AG04449 (cell line): ENCODE measurements at regions not wholly inside any gene's neighbourhood (a gene's known extent, or its start where the extent isn't known, plus 50 kb on each side); places are given as distances from the start of the nearest gene placed in this dataset.

ENCODE experiments used
- CTCF ChIA-PET: fragments of 350-600 bp; formaldehyde crosslinking; extraction: SDS; loops from one replicate; lab custom pipeline; 2021; ENCODE audit warnings: antibody characterized with exemption; lab: Yijun Ruan, JAX
- POLR2A ChIA-PET: fragments of 400-600, 350-600 bp; formaldehyde crosslinking; extraction: SDS; loops from one replicate; lab custom pipeline; 2020; ENCODE audit warnings: antibody characterized with exemption, inconsistent platforms; lab: Yijun Ruan, JAX
- DNase-seq: peaks from one replicate; pipeline ENCODE4 v3.0.0-alpha.2; 2010; ENCODE audit warnings: low read depth, low spot score
- H3K4me3 ChIP-seq: 2 replicates; pipeline ENCODE4 v1.5.1; 2011; ENCODE audit warnings: low read depth, mild to moderate bottlenecking, control low read depth, low read length
- CTCF ChIP-seq: IDR thresholded peaks from one replicate; pipeline ENCODE4 v1.5.1; 2011; ENCODE audit warnings: mild to moderate bottlenecking, moderate library complexity, low read length, control low read depth, inconsistent platforms; ENCODE audit not compliant: insufficient read depth; ENCODE audit errors: missing control alignments

GRCh38 chr5:124194282-124194681 is 552.2 kb downstream of the ZNF608 start:
- DNase-seq: no peak
- ChIA-PET POLR2A (no interaction called here), CTCF (no interaction called here)
- TF ChIP-seq CTCF: no peak
- no peak overlapping the region for H3K4me3 ChIP-seq

DNA sequence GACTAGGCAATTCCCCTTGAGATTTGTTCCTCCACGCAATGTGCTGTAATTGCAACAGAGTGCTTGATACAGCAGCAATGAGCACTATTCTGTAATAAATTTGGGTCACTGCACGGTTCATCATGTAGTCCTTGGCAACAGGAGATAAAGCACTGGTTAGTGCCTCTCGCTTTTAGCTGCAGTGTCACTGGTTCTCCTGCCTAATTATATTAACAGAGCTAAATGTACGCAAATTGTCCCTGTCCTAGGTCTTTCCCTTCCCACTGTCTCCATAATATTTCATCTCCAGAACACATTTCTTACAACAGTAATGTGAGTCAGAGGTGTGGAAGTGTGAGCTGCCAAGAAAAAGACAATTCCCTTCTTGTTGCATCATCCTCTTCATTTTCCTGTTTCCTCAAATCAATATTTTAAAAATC is 553.1 kb downstream of the ZNF608 start:
- CTCF ChIA-PET: no interaction called here
- peak; percentile 7 for DNase-seq
- POLR2A ChIA-PET: no interaction called here

DNA sequence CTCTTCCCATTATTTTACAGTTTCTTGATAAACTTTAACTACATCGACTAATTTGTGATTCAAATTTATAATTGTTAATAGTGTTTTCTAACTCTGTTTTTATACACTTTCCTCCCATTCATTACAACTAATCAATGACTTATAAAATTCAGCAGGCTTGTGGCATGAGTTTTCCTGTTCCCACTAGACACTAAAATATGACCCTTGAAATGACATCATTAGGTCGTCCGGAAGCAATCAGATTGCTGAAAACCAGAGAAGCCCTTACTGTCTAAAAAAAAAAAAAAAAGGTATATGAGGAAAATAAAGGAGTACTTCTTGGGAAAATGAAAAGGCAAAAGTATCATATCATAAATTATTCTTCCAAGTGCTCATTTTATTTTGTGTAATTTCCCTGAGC is 553.7 kb downstream of the ZNF608 start:
- ChIA-PET POLR2A (no interaction called here), CTCF (no interaction called here)
- TF ChIP-seq CTCF: no peak
- DNase-seq: no peak
- no peak overlapping the region for H3K4me3 ChIP-seq

More for the DNA sequence above, 553.1 kb downstream of the ZNF608 start:
- no peak for TF ChIP-seq CTCF
- H3K4me3 ChIP-seq: no peak overlapping the region

DNA sequence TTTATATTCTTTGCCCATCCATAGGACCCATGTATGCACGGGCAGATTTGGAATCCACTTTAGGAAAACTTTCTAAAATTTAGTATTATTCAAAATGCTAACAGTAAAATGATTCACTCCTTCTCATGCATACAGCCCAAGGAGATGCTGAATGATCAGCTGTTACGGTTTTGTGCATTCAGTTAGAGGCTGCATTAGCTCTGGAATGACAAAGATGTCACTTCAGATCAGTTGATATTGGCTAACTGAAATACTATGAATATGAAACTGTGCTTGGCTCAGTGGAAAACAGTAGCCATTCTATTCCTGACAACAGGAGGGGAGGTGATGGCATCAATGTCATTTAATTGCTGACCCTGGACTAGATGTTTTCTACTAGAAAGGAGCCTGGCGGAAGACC is 560.7 kb downstream of the ZNF608 start:
- no peak for TF ChIP-seq CTCF
- no peak for DNase-seq
- ChIA-PET CTCF (no interaction called here), POLR2A (no interaction called here)
- no peak overlapping the region for H3K4me3 ChIP-seq

GRCh38 chr5:124182133-124182532 is 564.3 kb downstream of the ZNF608 start:
- TF ChIP-seq CTCF: no peak
- CTCF ChIA-PET: no interaction called here
- H3K4me3 ChIP-seq: no peak overlapping the region
- no peak for DNase-seq
- POLR2A ChIA-PET: no interaction called here

- TF ChIP-seq CTCF: no peak
- ChIA-PET POLR2A (no interaction called here), CTCF (no interaction called here)
- no peak overlapping the region for H3K4me3 ChIP-seq
- DNase-seq: no peak
Observed at GRCh38 chr5:124180875-124181461, 565.5 kb downstream of the ZNF608 start.
